ENCODE measurements at regions not wholly inside any gene's neighbourhood (a gene's known extent, or its start where the extent isn't known, plus 50 kb on each side); places are given as distances from the start of the nearest gene placed in this dataset.

- TF ChIP-seq TAF1 (IDR thresholded peaks at IDR 0.05; ENCODE audit: borderline replicate concordance, insufficient read depth, low read length) (no peak), FOXP2 (optimal IDR thresholded peaks at IDR 0.05; ENCODE audit: borderline replicate concordance, extremely low read depth, extremely low read length, insufficient read depth) (no peak), REST (IDR thresholded peaks at IDR 0.05; ENCODE audit: insufficient read depth in 1 of 2, low read depth in 2 of 2, low read length in 2 of 2) (no peak), POLR2AphosphoS5 (IDR thresholded peaks at IDR 0.05; ENCODE audit: low read depth, low read length) (no peak), SIN3A (IDR thresholded peaks at IDR 0.05; ENCODE audit: borderline replicate concordance, insufficient read depth, low read length) (no peak)
Observed at GRCh38 chr12:25882266-25882665, 76.2 kb upstream of the RASSF8 start.

- TF ChIP-seq POLR2AphosphoS5 (IDR thresholded peaks at IDR 0.05; ENCODE audit: low read depth, low read length) (no peak), TAF1 (IDR thresholded peaks at IDR 0.05; ENCODE audit: borderline replicate concordance, insufficient read depth, low read length) (no peak), SIN3A (IDR thresholded peaks at IDR 0.05; ENCODE audit: borderline replicate concordance, insufficient read depth, low read length) (no peak), REST (IDR thresholded peaks at IDR 0.05; ENCODE audit: insufficient read depth in 1 of 2, low read depth in 2 of 2, low read length in 2 of 2) (no peak), FOXP2 (optimal IDR thresholded peaks at IDR 0.05; ENCODE audit: borderline replicate concordance, extremely low read depth, extremely low read length, insufficient read depth) (no peak)
Observed at GRCh38 chr12:25883026-25883916, 75.2 kb upstream of the RASSF8 start.

GRCh38 chr12:25884024-25884919 lies 74.2 kb upstream of the RASSF8 start:
- TF ChIP-seq SIN3A (IDR thresholded peaks at IDR 0.05; ENCODE audit: borderline replicate concordance, insufficient read depth, low read length) (no peak), REST (IDR thresholded peaks at IDR 0.05; ENCODE audit: insufficient read depth in 1 of 2, low read depth in 2 of 2, low read length in 2 of 2) (no peak), TAF1 (IDR thresholded peaks at IDR 0.05; ENCODE audit: borderline replicate concordance, insufficient read depth, low read length) (no peak), FOXP2 (optimal IDR thresholded peaks at IDR 0.05; ENCODE audit: borderline replicate concordance, extremely low read depth, extremely low read length, insufficient read depth) (no peak), POLR2AphosphoS5 (IDR thresholded peaks at IDR 0.05; ENCODE audit: low read depth, low read length) (no peak)

- TF ChIP-seq FOXP2 (optimal IDR thresholded peaks at IDR 0.05; ENCODE audit: borderline replicate concordance, extremely low read depth, extremely low read length, insufficient read depth) (no peak), TAF1 (IDR thresholded peaks at IDR 0.05; ENCODE audit: borderline replicate concordance, insufficient read depth, low read length) (no peak), REST (IDR thresholded peaks at IDR 0.05; ENCODE audit: insufficient read depth in 1 of 2, low read depth in 2 of 2, low read length in 2 of 2) (no peak), POLR2AphosphoS5 (IDR thresholded peaks at IDR 0.05; ENCODE audit: low read depth, low read length) (no peak), SIN3A (IDR thresholded peaks at IDR 0.05; ENCODE audit: borderline replicate concordance, insufficient read depth, low read length) (no peak)
Observed at GRCh38 chr12:25884920-25885234, 73.6 kb upstream of the RASSF8 start.
